T-cell (primary cell): ENCODE measurements at regions not wholly inside any gene's neighbourhood (a gene's known extent, or its start where the extent isn't known, plus 50 kb on each side); places are given as distances from the start of the nearest gene placed in this dataset.
A peak's percentile ranks its signal among the peaks of the same experiment; 100 is the strongest.

Experiments
- ATAC-seq, 4 experiments: fragments of 200-7000 bp in 3 of 4; fragments of 150-1000 bp in 1 of 4; cut with Tn5 transposase; replicated peaks in 1 of 4; 1 replicate in 3 of 4; 2 replicates in 1 of 4; pipeline ENCODE4 v1.10.0; 2021; ENCODE audit warnings: moderate library complexity in 3 of 4, mild to moderate bottlenecking in 2 of 4, moderate number of reproducible peaks in 1 of 4
- CTCF ChIA-PET, 2 donors: fragments of 300-600 bp; sonication (Branson Sonifier 250); formaldehyde crosslinking; loops; one replicate each; lab custom pipeline; 2022; ENCODE audit warnings: antibody characterized with exemption in 2 of 2; lab: Charles Lee
- POLR2A ChIA-PET, 2 donors: fragments of 300-600 bp; sonication (Branson Sonifier 250); formaldehyde crosslinking; loops; one replicate each; lab custom pipeline; 2022; ENCODE audit warnings: antibody characterized with exemption in 2 of 2; lab: Charles Lee
- DNase-seq, 35 experiments: peaks; one replicate each; pipeline versions ENCODE4 v3.0.0 to v3.0.0-alpha.2; 2013 to 2023
- H3K27ac ChIP-seq: one replicate; pipeline ENCODE4 v1.5.1; 2013; ENCODE audit warnings: low read length
- H3K27me3 ChIP-seq, 2 experiments: replicated peaks in 1 of 2; 1 replicate in 1 of 2; 2 replicates in 1 of 2; pipeline versions ENCODE4 v1.6.1 to v1.7.0; 2013; ENCODE audit warnings: low read length in 1 of 2, mixed read lengths in 1 of 2; ENCODE audit not compliant: control insufficient read depth in 2 of 2, insufficient read depth in 2 of 2; ENCODE audit errors: extremely low read depth in 1 of 2
- H3K36me3 ChIP-seq, 2 donors: 1 replicate in 1 of 2; 2 replicates in 1 of 2; pipeline versions ENCODE4 v1.6.1 to v1.7.0; 2013; ENCODE audit warnings: low read length in 1 of 2; ENCODE audit not compliant: control insufficient read depth in 2 of 2, insufficient read depth in 1 of 2; ENCODE audit errors: extremely low read depth in 1 of 2
- H3K4me1 ChIP-seq, 2 experiments: 1 replicate in 1 of 2; 2 replicates in 1 of 2; pipeline versions ENCODE4 v1.6.1 to v1.7.0; 2013; ENCODE audit warnings: low read length in 2 of 2, mixed read lengths in 1 of 2; ENCODE audit not compliant: insufficient read depth in 2 of 2, control insufficient read depth in 1 of 2; ENCODE audit errors: extremely low read depth in 1 of 2
- H3K4me3 ChIP-seq, 2 donors: 1 replicate in 1 of 2; 2 replicates in 1 of 2; pipeline versions ENCODE4 v1.5.1 to v1.7.0; 2013; ENCODE audit warnings: mild to moderate bottlenecking in 2 of 2, low read length in 1 of 2, moderate library complexity in 1 of 2; ENCODE audit not compliant: control insufficient read depth in 1 of 2; ENCODE audit errors: extremely low read depth in 1 of 2
- H3K9me3 ChIP-seq: 2 replicates; pipeline ENCODE4 v1.7.0; 2013
- H3K27ac Mint-ChIP-seq, 2 donors: one replicate each; pipeline ENCODE4 v1.8.0; 2020 to 2021; ENCODE audit warnings: mild to moderate bottlenecking in 2 of 2, mixed read lengths in 2 of 2
- H3K27me3 Mint-ChIP-seq, 2 donors: one replicate each; pipeline ENCODE4 v1.8.0; 2021 to 2022; ENCODE audit warnings: mixed read lengths in 2 of 2
- H3K36me3 Mint-ChIP-seq: one replicate; pipeline ENCODE4 v1.8.0; 2021; ENCODE audit warnings: mixed read lengths
- H3K4me1 Mint-ChIP-seq, 3 donors: one replicate each; pipeline ENCODE4 v1.8.0; 2020 to 2022; ENCODE audit warnings: mixed read lengths in 3 of 3, mild to moderate bottlenecking in 1 of 3
- H3K4me3 Mint-ChIP-seq, 3 donors: one replicate each; pipeline ENCODE4 v1.8.0; 2020 to 2022; ENCODE audit warnings: mild to moderate bottlenecking in 3 of 3, mixed read lengths in 3 of 3, moderate library complexity in 3 of 3
- H3K9me3 Mint-ChIP-seq, 3 donors: one replicate each; pipeline ENCODE4 v1.8.0; 2020 to 2022; ENCODE audit warnings: mixed read lengths in 3 of 3
- WGBS: methylation state at CpG from one replicate; pipeline ENCODE4 v1.1.5; 2013; ENCODE audit warnings: missing lambda C conversion rate; ENCODE audit not compliant: insufficient coverage; 5-methylcytosine and 5-hydroxymethylcytosine counted together

DNA sequence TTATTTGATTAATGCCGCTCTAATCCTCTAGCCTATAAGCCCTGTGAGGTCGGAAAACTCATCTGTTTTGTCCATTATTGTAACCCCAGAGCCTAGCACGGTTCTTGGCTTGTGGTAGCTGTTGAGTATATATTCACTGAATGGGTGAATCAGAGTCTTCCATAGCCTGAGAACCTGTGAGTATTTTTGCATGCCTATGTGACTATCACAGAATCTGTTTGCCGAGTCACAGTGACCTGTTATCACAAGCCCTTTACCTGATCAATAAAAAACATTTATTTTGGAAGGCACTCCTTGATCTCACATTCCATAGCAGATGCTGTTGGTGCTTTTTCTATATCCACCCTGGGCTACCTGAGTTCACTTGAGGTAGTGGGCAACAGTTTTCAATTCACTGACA is 125.0 kb upstream of the STC2 start:
- peaks cover 0 to 2% of the 10 kb centered on the region in 2 experiments for H3K27me3 ChIP-seq
- POLR2A ChIA-PET = no interaction called here
- H3K36me3 Mint-ChIP-seq = no peaks in the 10 kb centered on the region
- no peak overlapping the region for H3K27ac ChIP-seq
- no peak for ATAC-seq
- DNase-seq = no peak
- H3K4me1 ChIP-seq = no peaks in the 10 kb centered on the region
- CTCF ChIA-PET = no interaction called here
- H3K36me3 ChIP-seq = no peaks in the 10 kb centered on the region
- no peaks in the 10 kb centered on the region for H3K4me1 Mint-ChIP-seq
- peaks cover 0 to 4% (median 0%) of the 10 kb centered on the region in 3 donors for H3K9me3 Mint-ChIP-seq
- no peak overlapping the region for H3K4me3 ChIP-seq
- no CpG with 5 or more reads among the region's 4 CpGs for WGBS
- no peaks in the 10 kb centered on the region for H3K9me3 ChIP-seq
- no peak overlapping the region for H3K27ac Mint-ChIP-seq
- H3K27me3 Mint-ChIP-seq = peaks cover 0 to 6% of the 10 kb centered on the region in 2 donors
- H3K4me3 Mint-ChIP-seq = no peak overlapping the region

DNA sequence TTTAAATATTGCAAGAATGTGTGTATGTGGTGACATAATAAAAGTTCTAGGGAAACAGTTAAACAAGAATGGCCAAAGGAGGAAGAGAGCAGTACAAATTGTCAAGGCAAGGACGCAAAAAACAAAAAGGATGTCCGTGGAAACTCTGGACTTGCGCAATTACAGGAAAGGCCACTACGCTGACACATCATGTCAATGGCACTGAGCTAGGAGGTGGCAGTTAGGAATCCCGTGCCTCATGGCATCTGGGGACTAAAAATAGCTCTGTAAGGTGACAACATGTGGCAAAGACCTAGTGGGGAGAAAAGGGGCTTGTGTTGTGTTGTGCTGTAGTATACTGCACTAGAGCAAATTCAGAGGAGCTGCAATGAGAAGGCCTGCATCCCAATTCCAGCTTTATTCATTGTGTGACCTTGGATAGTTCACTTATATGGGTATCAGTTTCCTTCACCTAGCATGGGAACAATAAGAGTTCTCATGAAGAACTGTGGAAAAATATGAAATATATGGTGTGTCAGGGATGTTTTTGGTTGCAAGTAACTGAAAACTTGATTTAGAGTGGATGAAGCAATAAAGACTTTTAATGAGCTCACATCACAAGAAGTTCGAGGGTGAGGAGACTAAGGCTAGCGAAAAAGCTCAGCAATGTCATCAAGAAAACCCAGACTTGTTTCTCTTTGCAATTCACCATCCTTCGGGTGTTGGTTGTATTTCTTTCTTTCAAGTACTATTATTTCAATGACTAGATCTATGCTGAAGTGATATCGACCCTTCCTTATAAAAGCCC is 124.1 kb upstream of the STC2 start:
- ATAC-seq (no peak), DNase-seq (no peak)
- Mint-ChIP-seq H3K9me3 (peaks cover 0 to 4% (median 0%) of the 10 kb centered on the region in 3 donors), H3K27me3 (peaks cover 0 to 6% of the 10 kb centered on the region in 2 donors), H3K4me3 (no peak overlapping the region), H3K27ac (no peak overlapping the region), H3K36me3 (no peaks in the 10 kb centered on the region), H3K4me1 (no peaks in the 10 kb centered on the region)
- Histone ChIP-seq H3K27me3 (peaks cover 0 to 2% of the 10 kb centered on the region in 2 experiments), H3K4me1 (no peaks in the 10 kb centered on the region), H3K4me3 (no peak overlapping the region), H3K27ac (no peak overlapping the region), H3K36me3 (no peaks in the 10 kb centered on the region), H3K9me3 (no peaks in the 10 kb centered on the region)
- ChIA-PET CTCF (no interaction called here), POLR2A (no interaction called here)
- WGBS = 42% methylated on average over 5 of the region's 9 CpGs

DNA sequence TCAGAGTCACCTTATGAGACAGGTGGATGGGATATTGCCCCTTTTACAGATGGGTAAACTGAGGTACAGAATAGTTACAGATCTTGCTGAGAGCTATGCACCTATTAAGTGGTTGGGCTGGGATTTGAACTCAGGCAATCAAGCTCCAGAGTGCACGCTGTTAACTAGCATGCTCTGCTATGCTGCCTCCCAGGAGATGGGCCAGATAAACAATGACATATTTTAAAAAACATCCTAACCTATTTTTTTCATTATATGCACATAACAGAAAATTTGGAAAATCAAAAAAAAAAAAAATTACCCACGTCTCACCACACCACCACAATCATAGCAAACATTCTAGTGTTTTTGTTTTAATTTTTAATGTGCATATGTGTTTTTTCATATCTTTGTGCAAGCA is 123.4 kb upstream of the STC2 start:
- Mint-ChIP-seq H3K27ac (no peak overlapping the region), H3K4me1 (no peaks in the 10 kb centered on the region), H3K4me3 (no peak overlapping the region), H3K27me3 (peaks cover 0 to 6% of the 10 kb centered on the region in 2 donors), H3K36me3 (no peaks in the 10 kb centered on the region), H3K9me3 (peaks cover 0 to 4% (median 0%) of the 10 kb centered on the region in 3 donors)
- ChIA-PET CTCF (no interaction called here), POLR2A (no interaction called here)
- Histone ChIP-seq H3K9me3 (no peaks in the 10 kb centered on the region), H3K27ac (no peak overlapping the region), H3K27me3 (peaks cover 2% of the 10 kb centered on the region in 2 experiments), H3K36me3 (no peaks in the 10 kb centered on the region), H3K4me1 (no peaks in the 10 kb centered on the region), H3K4me3 (no peak overlapping the region)
- DNase-seq = no peak
- no peak for ATAC-seq
- no CpG with 5 or more reads among the region's 2 CpGs for WGBS

- Histone ChIP-seq H3K4me1 (no peaks in the 10 kb centered on the region), H3K27ac (no peak overlapping the region), H3K27me3 (peaks cover 2 to 4% of the 10 kb centered on the region in 2 experiments), H3K36me3 (no peaks in the 10 kb centered on the region), H3K4me3 (no peak overlapping the region), H3K9me3 (no peaks in the 10 kb centered on the region)
- ChIA-PET CTCF (no interaction called here), POLR2A (interaction anchor here in 1 of 2 donors (0.5 kb wide), 1 partner anchor 1145 kb away, joined by 3 read pairs; no protein-coding TSS in a partner anchor)
- DNase-seq (peak in 1 of 35 experiments; percentile 1), ATAC-seq (no peak)
- H3K27ac Mint-ChIP-seq = no peak overlapping the region
- peaks cover 0 to 4% (median 0%) of the 10 kb centered on the region in 3 donors for H3K9me3 Mint-ChIP-seq
- H3K4me3 Mint-ChIP-seq = no peak overlapping the region
- H3K4me1 Mint-ChIP-seq = no peaks in the 10 kb centered on the region
- peaks cover 0 to 6% of the 10 kb centered on the region in 2 donors for H3K27me3 Mint-ChIP-seq
- no CpG with 5 or more reads among the region's 5 CpGs for WGBS
- H3K36me3 Mint-ChIP-seq = no peaks in the 10 kb centered on the region
Measured at GRCh38 chr5:173451031-173451430, 122.8 kb upstream of the STC2 start.

GRCh38 chr5:173450188-173450587 is 122.0 kb upstream of the STC2 start:
- H3K4me3 ChIP-seq = no peak overlapping the region
- peaks cover 0 to 5% of the 10 kb centered on the region in 2 donors for H3K27me3 Mint-ChIP-seq
- DNase-seq (no peak), ATAC-seq (no peak)
- H3K27ac Mint-ChIP-seq = no peak overlapping the region
- CTCF ChIA-PET = no interaction called here
- no CpG with 5 or more reads among the region's 7 CpGs for whole genome bisulfite sequencing
- no peaks in the 10 kb centered on the region for H3K4me1 Mint-ChIP-seq
- H3K9me3 ChIP-seq = no peaks in the 10 kb centered on the region
- H3K27ac ChIP-seq = no peak overlapping the region
- POLR2A ChIA-PET = no interaction called here
- H3K9me3 Mint-ChIP-seq = peaks cover 0 to 4% (median 0%) of the 10 kb centered on the region in 3 donors
- H3K4me3 Mint-ChIP-seq = no peak overlapping the region
- no peaks in the 10 kb centered on the region for H3K36me3 Mint-ChIP-seq
- no peaks in the 10 kb centered on the region for H3K36me3 ChIP-seq
- H3K4me1 ChIP-seq = no peaks in the 10 kb centered on the region
- H3K27me3 ChIP-seq = peaks cover 2 to 4% of the 10 kb centered on the region in 2 experiments

DNA sequence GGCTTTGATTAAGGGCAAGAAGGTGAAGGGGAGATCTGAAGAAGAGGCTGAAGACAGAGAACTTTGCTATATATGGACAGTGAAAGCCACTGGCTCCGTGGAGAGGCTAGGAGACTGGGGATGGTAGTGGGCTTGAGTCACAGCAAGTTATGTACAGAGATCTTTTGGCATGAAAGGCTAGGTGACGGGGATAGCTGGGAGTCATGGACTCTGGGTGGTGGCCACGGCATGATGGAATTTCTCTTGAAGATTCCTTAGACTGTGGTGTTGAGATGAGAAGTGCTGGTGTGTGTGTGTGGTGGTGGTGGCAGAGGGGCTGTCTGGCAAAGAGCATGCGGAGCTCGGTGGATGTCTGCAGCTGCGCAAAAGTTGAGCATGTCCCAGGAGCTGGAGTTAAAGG is 120.6 kb upstream of the STC2 start:
- Mint-ChIP-seq H3K9me3 (no peaks in the 10 kb centered on the region), H3K4me1 (no peaks in the 10 kb centered on the region), H3K4me3 (no peak overlapping the region), H3K36me3 (no peaks in the 10 kb centered on the region), H3K27ac (no peak overlapping the region), H3K27me3 (peaks cover 0 to 3% of the 10 kb centered on the region in 2 donors)
- Histone ChIP-seq H3K9me3 (no peaks in the 10 kb centered on the region), H3K4me1 (no peaks in the 10 kb centered on the region), H3K36me3 (no peaks in the 10 kb centered on the region), H3K27ac (no peak overlapping the region), H3K4me3 (no peak overlapping the region), H3K27me3 (peaks cover 2 to 8% of the 10 kb centered on the region in 2 experiments)
- ChIA-PET POLR2A (no interaction called here), CTCF (no interaction called here)
- 84% methylated on average over 6 of the region's 6 CpGs for WGBS
- ATAC-seq = no peak
- no peak for DNase-seq
